IMR-90 (cell line): ENCODE measurements at regions not wholly inside any gene's neighbourhood (a gene's known extent, or its start where the extent isn't known, plus 50 kb on each side); places are given as distances from the start of the nearest gene placed in this dataset.

Experiments
- ATAC-seq: fragments of 200-7000 bp; cut with Tn5 transposase; 2 replicates; pipeline ENCODE4 v1.9.1; 2020; ENCODE audit warnings: low read depth, mild to moderate bottlenecking, moderate library complexity
- BruUV-seq: library from RNA; stranded (reverse); fragments of 400-500 nt; replicated peaks from 2 replicates; lab custom pipeline; 2021; lab: Mats Ljungman, UMichigan
- CTCF ChIA-PET: fragments of 300-600 bp; formaldehyde crosslinking; extraction: SDS; loops from one replicate; lab custom pipeline; 2021; ENCODE audit warnings: antibody characterized with exemption; lab: Yijun Ruan, JAX
- POLR2A ChIA-PET: fragments of 300-600 bp; sonication (Branson Sonifier 250); formaldehyde crosslinking; loops from one replicate; lab custom pipeline; 2022; ENCODE audit warnings: antibody characterized with exemption; ENCODE audit not compliant: unreplicated experiment; lab: Charles Lee
- DNase-seq: peaks from one replicate; pipeline ENCODE4 v3.0.0; 2013
- H2AFZ ChIP-seq: replicated peaks from 2 replicates; pipeline ENCODE3; 2013; ENCODE audit warnings: low read length, mild to moderate bottlenecking; ENCODE audit not compliant: poor library complexity
- H2AK5ac ChIP-seq: 2 replicates; pipeline ENCODE4 v1.6.1; 2013; ENCODE audit warnings: low read depth, low read length, inconsistent platforms
- H2AK9ac ChIP-seq: replicated peaks from 2 replicates; pipeline ENCODE3; 2013; ENCODE audit warnings: mild to moderate bottlenecking, low read depth, low read length, moderate library complexity; ENCODE audit not compliant: poor library complexity
- H2BK120ac ChIP-seq: 2 replicates; pipeline ENCODE4 v1.6.1; 2013; ENCODE audit warnings: low read depth, low read length, inconsistent platforms
- H2BK15ac ChIP-seq: 3 replicates; pipeline ENCODE4 v1.6.1; 2013; ENCODE audit warnings: low read depth, low read length, inconsistent platforms
- H2BK20ac ChIP-seq: 2 replicates; pipeline ENCODE4 v1.6.1; 2013; ENCODE audit warnings: low read depth, mild to moderate bottlenecking, inconsistent platforms, low read length, moderate library complexity
- H2BK5ac ChIP-seq: 2 replicates; pipeline ENCODE4 v1.6.1; 2013; ENCODE audit warnings: mild to moderate bottlenecking, low read depth, low read length, inconsistent platforms; ENCODE audit not compliant: poor library complexity, severe bottlenecking
- H3K14ac ChIP-seq: replicated peaks from 2 replicates; pipeline ENCODE4 v1.6.1; 2013; ENCODE audit warnings: low read depth, low read length, inconsistent platforms
- H3K18ac ChIP-seq: 2 replicates; pipeline ENCODE4 v1.6.1; 2013; ENCODE audit warnings: low read depth, low read length, control low read depth
- H3K23ac ChIP-seq: 2 replicates; pipeline ENCODE4 v1.6.1; 2013; ENCODE audit warnings: low read depth, low read length, inconsistent platforms
- H3K27ac ChIP-seq: 2 replicates; pipeline ENCODE4 v1.5.1; 2013; ENCODE audit warnings: mild to moderate bottlenecking, control low read depth, low read length; ENCODE audit not compliant: insufficient read depth
- H3K27me3 ChIP-seq: 2 replicates; pipeline ENCODE4 v1.6.1; 2013; ENCODE audit warnings: low read length; ENCODE audit not compliant: control insufficient read depth, insufficient read depth
- H3K36me3 ChIP-seq: 2 replicates; pipeline ENCODE4 v1.6.1; 2013; ENCODE audit warnings: low read length, mixed read lengths; ENCODE audit not compliant: control insufficient read depth, insufficient read depth
- H3K4ac ChIP-seq: 2 replicates; pipeline ENCODE4 v1.6.1; 2013; ENCODE audit warnings: low read depth, low read length, inconsistent platforms
- H3K4me1 ChIP-seq: 2 replicates; pipeline ENCODE4 v1.6.1; 2013; ENCODE audit warnings: low read length, mixed read lengths; ENCODE audit not compliant: control insufficient read depth, insufficient read depth
- H3K4me2 ChIP-seq: 2 replicates; pipeline ENCODE4 v1.6.1; 2013; ENCODE audit warnings: low read depth, mild to moderate bottlenecking, control low read depth, low read length, moderate library complexity
- H3K4me3 ChIP-seq: 2 replicates; pipeline ENCODE4 v1.5.1; 2013; ENCODE audit warnings: low read depth, mild to moderate bottlenecking, control low read depth, low read length, moderate library complexity; ENCODE audit not compliant: insufficient read depth
- H3K56ac ChIP-seq: 2 replicates; pipeline ENCODE4 v1.6.1; 2013; ENCODE audit warnings: low read length, inconsistent platforms; ENCODE audit not compliant: insufficient read depth; ENCODE audit errors: extremely low read depth
- H3K79me1 ChIP-seq, 2 experiments: 2 replicates each; pipeline ENCODE4 v1.6.1; 2013; ENCODE audit warnings: low read length in 2 of 2, inconsistent platforms in 1 of 2, low read depth in 1 of 2
- H3K9ac ChIP-seq: 2 replicates; pipeline ENCODE4 v1.6.1; 2013; ENCODE audit warnings: low read depth, low read length, control low read depth
- H3K9me1 ChIP-seq: 2 replicates; pipeline ENCODE4 v1.6.1; 2013; ENCODE audit warnings: low read length, inconsistent platforms; ENCODE audit not compliant: insufficient read depth
- H3K9me3 ChIP-seq: 2 replicates; pipeline ENCODE4 v1.6.1; 2013; ENCODE audit warnings: low read length; ENCODE audit not compliant: control insufficient read depth, insufficient read depth
- H4K20me1 ChIP-seq: 2 replicates; pipeline ENCODE4 v1.6.1; 2013; ENCODE audit warnings: low read length, inconsistent platforms; ENCODE audit not compliant: insufficient read depth
- H4K5ac ChIP-seq: 2 replicates; pipeline ENCODE4 v1.6.1; 2013; ENCODE audit warnings: mild to moderate bottlenecking, low read depth, low read length, control low read depth
- H4K8ac ChIP-seq, 2 experiments: 2 replicates each; pipeline ENCODE4 v1.6.1; 2013; ENCODE audit warnings: low read depth in 2 of 2, low read length in 2 of 2, control low read depth in 1 of 2, inconsistent platforms in 1 of 2
- H4K91ac ChIP-seq: 2 replicates; pipeline ENCODE4 v1.6.1; 2013; ENCODE audit warnings: low read depth, low read length, inconsistent platforms; ENCODE audit not compliant: insufficient read depth
- BHLHE40 ChIP-seq: fragments of 150-350 bp; IDR thresholded peaks from 2 replicates; pipeline ENCODE4 v1.6.1; 2016; ENCODE audit warnings: mild to moderate bottlenecking, low read depth, low read length
- CEBPB ChIP-seq: IDR thresholded peaks from 2 replicates; pipeline ENCODE4 v1.6.1; 2012; ENCODE audit warnings: low read depth, low read length, improper control_type of control experiment
- CHD1 ChIP-seq: IDR thresholded peaks from 2 replicates; pipeline ENCODE4 v1.6.1; 2012; ENCODE audit warnings: low read depth, low read length, improper control_type of control experiment
- CTCF ChIP-seq: conservative IDR thresholded peaks from 2 replicates; pipeline ENCODE4 v1.5.1; 2012; ENCODE audit warnings: mild to moderate bottlenecking, low read depth, low read length, improper control_type of control experiment
- ELK1 ChIP-seq: fragments of 150-350 bp; IDR thresholded peaks from 2 replicates; pipeline ENCODE4 v1.6.1; 2016; ENCODE audit warnings: low read depth, mild to moderate bottlenecking, low read length, moderate library complexity, borderline replicate concordance
- FOS ChIP-seq: fragments of 150-350 bp; IDR thresholded peaks from 2 replicates; pipeline ENCODE4 v1.6.1; 2016; ENCODE audit warnings: low read depth, low read length
- MAFK ChIP-seq: IDR thresholded peaks from 2 replicates; pipeline ENCODE4 v1.6.1; 2012; ENCODE audit warnings: low read depth, low read length, improper control_type of control experiment
- MAZ ChIP-seq: IDR thresholded peaks from 2 replicates; pipeline ENCODE4 v1.6.1; 2012; ENCODE audit warnings: low read depth, mild to moderate bottlenecking, low read length, improper control_type of control experiment, moderate library complexity, borderline replicate concordance
- MXI1 ChIP-seq: IDR thresholded peaks from 2 replicates; pipeline ENCODE4 v1.6.1; 2012; ENCODE audit warnings: low read depth, mild to moderate bottlenecking, low read length, moderate library complexity, borderline replicate concordance
- NFE2L2 ChIP-seq: fragments of 150-350 bp; IDR thresholded peaks from 2 replicates; pipeline ENCODE4 v1.6.1; 2016; ENCODE audit warnings: low read depth, mild to moderate bottlenecking, low read length
- POLR2A ChIP-seq: IDR thresholded peaks from 2 replicates; pipeline ENCODE4 v1.6.1; 2012; ENCODE audit warnings: mild to moderate bottlenecking, low read depth, low read length
- RAD21 ChIP-seq: IDR thresholded peaks from 2 replicates; pipeline ENCODE4 v1.6.1; 2012; ENCODE audit warnings: low read length, improper control_type of control experiment
- RCOR1 ChIP-seq: IDR thresholded peaks from 2 replicates; pipeline ENCODE4 v1.6.1; 2012; ENCODE audit warnings: mild to moderate bottlenecking, low read length, improper control_type of control experiment; ENCODE audit not compliant: insufficient replicate concordance
- RFX5 ChIP-seq: IDR thresholded peaks from 2 replicates; pipeline ENCODE4 v1.8.0; 2012; ENCODE audit warnings: low read depth, mild to moderate bottlenecking, low read length, moderate library complexity
- SMC3 ChIP-seq: fragments of 150-350 bp; IDR thresholded peaks from 2 replicates; pipeline ENCODE4 v1.6.1; 2016; ENCODE audit warnings: low read depth, mild to moderate bottlenecking, antibody characterized with exemption, low read length, moderate library complexity
- USF2 ChIP-seq: fragments of 150-350 bp; IDR thresholded peaks from 2 replicates; pipeline ENCODE4 v1.6.1; 2017; ENCODE audit warnings: mild to moderate bottlenecking, antibody characterized with exemption, low read length, low read depth
- WGBS, 2 experiments: methylation state at CpG; one replicate each; pipeline versions ENCODE4 v1.1.5 to v1.1.7; 2013; ENCODE audit warnings: missing lambda C conversion rate in 2 of 2; ENCODE audit not compliant: insufficient read length in 1 of 2; ENCODE audit errors: extremely low coverage in 2 of 2; 5-methylcytosine and 5-hydroxymethylcytosine counted together
- dilution Hi-C: fragments of 300-500 bp; cut with HindIII; formaldehyde crosslinking; loops from one replicate; pipeline ENCODE4 v1.14.3; 2018; ENCODE audit warnings: low sequenced_read_pairs; ENCODE audit not compliant: unreplicated experiment
- in situ Hi-C: fragments of 300-500 bp; cut with MboI; formaldehyde crosslinking; loops from 3 replicates; pipeline ENCODE4 v1.14.3; 2019; ENCODE audit warnings: low sequenced_read_pairs, inconsistent platforms, mixed read lengths
- intact Hi-C: fragments of 100-400 bp; cut with micrococcal nuclease; formaldehyde crosslinking; loops from 2 replicates; pipeline ENCODE4 v1.10.0; 2022

- POLR2A ChIA-PET: no interaction called here
- H3K4ac ChIP-seq: no peak overlapping the region
Observed at GRCh38 chr16:62424206-62424605, 388.0 kb upstream of the CDH8 start.

More at GRCh38 chr16:62424206-62424605, 388.0 kb upstream of the CDH8 start:
- Histone ChIP-seq H2AK5ac (no peak overlapping the region), H4K91ac (no peak overlapping the region), H2BK5ac (no peak overlapping the region), H2BK15ac (no peak overlapping the region), H4K8ac (no peak overlapping the region), H3K18ac (no peak overlapping the region), H4K20me1 (no peaks in the 10 kb centered on the region), H3K14ac (no peak overlapping the region), H3K4me3 (no peak overlapping the region), H2AK9ac (no peak overlapping the region), H2BK20ac (no peak overlapping the region), H3K56ac (no peak overlapping the region), H3K23ac (no peak overlapping the region), H2AFZ (no peak overlapping the region), H3K4me1 (no peaks in the 10 kb centered on the region), H3K27ac (no peak overlapping the region), H3K4me2 (no peak overlapping the region), H3K36me3 (no peaks in the 10 kb centered on the region), H3K9ac (no peak overlapping the region), H3K27me3 (no peaks in the 10 kb centered on the region), H3K9me1 (no peaks in the 10 kb centered on the region), H2BK120ac (no peak overlapping the region), H3K79me1 (no peaks in the 10 kb centered on the region), H3K9me3 (0 out of 2 replicates have a peak, but pooled peaks cover 2% of the 10 kb centered on the region), H4K5ac (no peak overlapping the region)
- dilution Hi-C loops (no loop called here), in situ Hi-C loops (no loop called here), intact Hi-C loops (no loop called here)
- no peak for TF ChIP-seq RCOR1
- no peak for TF ChIP-seq FOS
- no peak for TF ChIP-seq SMC3
- no peak for TF ChIP-seq MXI1
- no peak for TF ChIP-seq ELK1
- no peak for TF ChIP-seq NFE2L2
- no peak for TF ChIP-seq USF2
- no peak for TF ChIP-seq RAD21
- no peak for TF ChIP-seq CTCF
- TF ChIP-seq CHD1: no peak
- TF ChIP-seq RFX5: no peak
- TF ChIP-seq CEBPB: no peak
- TF ChIP-seq POLR2A: no peak
- no peak for TF ChIP-seq BHLHE40
- no peak for TF ChIP-seq MAZ
- TF ChIP-seq MAFK: no peak
- ATAC-seq: no peak
- no peak for DNase-seq
- no CpG with 5 or more reads among the region's 4 CpGs for WGBS, 2 experiments
- no TSS peak for BruUV-seq
- CTCF ChIA-PET: no interaction called here
